GM18520 (cell line): ENCODE measurements at regions not wholly inside any gene's neighbourhood (a gene's known extent, or its start where the extent isn't known, plus 50 kb on each side); places are given as distances from the start of the nearest gene placed in this dataset.
"Not testable (repeated sequence)": the region's sequence is repeated elsewhere in the genome, so short reads cannot be mapped to it uniquely, and the experiment has no call there.

ENCODE experiments used
- ATAC-seq: cut with Tn5 transposase; IDR thresholded peaks from one replicate; pipeline ENCODE4 v1.9.1; 2021; ENCODE audit not compliant: unreplicated experiment

GRCh38 chr16:46388354-46388753 is 232.8 kb downstream of the SHCBP1 start:
- ATAC-seq: not testable (repeated sequence)

GRCh38 chr16:46387720-46388119 is 233.5 kb downstream of the SHCBP1 start:
- peak; percentile 2 for ATAC-seq

GRCh38 chr16:46386805-46387620 is 234.2 kb downstream of the SHCBP1 start:
- peak; percentile 2 for ATAC-seq

- not testable (repeated sequence) for ATAC-seq
Observed at GRCh38 chr16:46386110-46386771, 234.9 kb downstream of the SHCBP1 start.

GRCh38 chr16:46384285-46385061 is 236.7 kb downstream of the SHCBP1 start:
- ATAC-seq: not testable (repeated sequence)

- not testable (repeated sequence) for ATAC-seq
Observed at GRCh38 chr16:46383581-46383980, 237.6 kb downstream of the SHCBP1 start.

- not testable (repeated sequence) for ATAC-seq
Observed at GRCh38 chr16:46382791-46383541, 238.2 kb downstream of the SHCBP1 start.

- not testable (repeated sequence) for ATAC-seq
Observed at GRCh38 chr16:46382079-46382478, 239.1 kb downstream of the SHCBP1 start.

- ATAC-seq: not testable (repeated sequence)
Observed at GRCh38 chr16:46381344-46381743, 239.8 kb downstream of the SHCBP1 start.
